Effector CD8-positive, alpha-beta T cell (primary cell): ENCODE measurements at regions not wholly inside any gene's neighbourhood (a gene's known extent, or its start where the extent isn't known, plus 50 kb on each side); places are given as distances from the start of the nearest gene placed in this dataset.

Experiments used
- DNase-seq: peaks from one replicate; lab custom pipeline; 2025; lab: John Stamatoyannopoulos, UW

DNA sequence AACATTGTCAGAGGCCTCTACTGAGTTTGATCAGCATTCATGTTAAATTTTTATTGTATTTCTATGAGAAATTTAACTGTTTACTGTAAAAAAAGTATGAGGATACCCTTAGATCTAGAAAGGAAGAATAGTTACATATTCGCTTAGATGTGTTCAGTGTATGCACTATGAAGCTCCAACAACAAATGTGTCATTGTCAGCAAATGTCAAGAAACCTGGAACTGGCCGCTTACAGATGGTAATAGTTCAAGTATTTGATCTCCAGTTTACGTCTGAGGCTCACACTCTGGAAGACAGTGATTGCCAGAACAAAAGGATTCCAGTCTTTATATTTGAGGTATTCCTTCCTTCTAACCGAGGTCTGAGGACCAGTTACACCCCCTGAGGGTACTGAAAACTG lies 921.2 kb upstream of the LRRTM1 start:
- no peak for DNase-seq

- no peak for DNase-seq
Observed at GRCh38 chr2:81213598-81213997, 909.0 kb upstream of the LRRTM1 start.

DNA sequence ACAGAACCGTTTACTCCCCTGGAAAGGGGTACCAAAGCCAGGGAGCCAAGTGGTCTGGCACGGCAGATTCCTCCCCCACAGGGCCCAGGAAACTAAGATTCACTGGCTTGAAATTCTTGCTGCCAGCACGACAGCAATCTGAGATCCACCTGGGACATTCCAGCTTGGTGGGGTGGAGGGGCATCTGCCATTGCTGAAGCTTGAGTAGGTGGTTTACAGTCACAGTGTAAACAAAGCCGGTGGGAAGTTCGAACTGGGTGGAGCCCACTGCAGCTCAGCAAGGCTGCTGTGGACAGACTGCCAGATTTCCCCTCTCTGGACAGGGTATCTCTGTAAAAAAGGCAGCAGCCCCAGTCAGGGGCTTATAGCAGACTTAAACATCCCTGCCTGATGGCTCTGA lies 901.7 kb upstream of the LRRTM1 start:
- no peak for DNase-seq

- DNase-seq = no peak
Observed at GRCh38 chr2:81196933-81197628, 892.5 kb upstream of the LRRTM1 start.

GRCh38 chr2:81196383-81196851 lies 891.9 kb upstream of the LRRTM1 start:
- DNase-seq = no peak

DNA sequence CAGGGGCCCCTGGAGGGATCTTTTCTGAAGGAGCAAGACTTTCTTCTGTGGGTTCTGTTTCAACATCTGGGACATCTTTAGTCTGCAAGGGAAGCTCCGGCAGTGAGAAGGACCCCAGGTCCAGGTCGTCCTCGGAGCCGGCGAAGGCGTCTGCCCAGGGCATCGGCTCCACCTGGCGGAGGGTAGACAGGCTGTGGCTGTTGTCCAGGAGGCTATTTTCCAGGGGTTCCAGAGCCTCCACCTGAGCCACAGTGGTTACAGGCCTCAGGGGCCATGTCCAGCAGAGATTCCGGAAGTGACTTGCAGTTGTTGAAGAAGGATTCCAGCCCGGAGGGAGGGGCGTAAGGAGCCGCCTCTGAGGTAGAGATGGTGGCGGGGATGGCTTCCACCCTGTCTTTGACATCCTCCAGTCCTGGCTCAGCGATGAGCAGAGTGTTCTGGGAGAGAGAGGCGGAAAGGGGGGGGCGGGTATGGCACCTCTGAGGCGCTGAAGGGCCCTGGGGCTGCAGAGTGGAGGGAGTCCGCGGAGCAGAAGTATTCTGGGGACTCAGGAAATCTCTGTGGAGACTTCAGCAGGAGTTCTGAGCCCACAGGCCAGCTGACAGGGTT lies 891.3 kb upstream of the LRRTM1 start:
- DNase-seq = no peak

DNA sequence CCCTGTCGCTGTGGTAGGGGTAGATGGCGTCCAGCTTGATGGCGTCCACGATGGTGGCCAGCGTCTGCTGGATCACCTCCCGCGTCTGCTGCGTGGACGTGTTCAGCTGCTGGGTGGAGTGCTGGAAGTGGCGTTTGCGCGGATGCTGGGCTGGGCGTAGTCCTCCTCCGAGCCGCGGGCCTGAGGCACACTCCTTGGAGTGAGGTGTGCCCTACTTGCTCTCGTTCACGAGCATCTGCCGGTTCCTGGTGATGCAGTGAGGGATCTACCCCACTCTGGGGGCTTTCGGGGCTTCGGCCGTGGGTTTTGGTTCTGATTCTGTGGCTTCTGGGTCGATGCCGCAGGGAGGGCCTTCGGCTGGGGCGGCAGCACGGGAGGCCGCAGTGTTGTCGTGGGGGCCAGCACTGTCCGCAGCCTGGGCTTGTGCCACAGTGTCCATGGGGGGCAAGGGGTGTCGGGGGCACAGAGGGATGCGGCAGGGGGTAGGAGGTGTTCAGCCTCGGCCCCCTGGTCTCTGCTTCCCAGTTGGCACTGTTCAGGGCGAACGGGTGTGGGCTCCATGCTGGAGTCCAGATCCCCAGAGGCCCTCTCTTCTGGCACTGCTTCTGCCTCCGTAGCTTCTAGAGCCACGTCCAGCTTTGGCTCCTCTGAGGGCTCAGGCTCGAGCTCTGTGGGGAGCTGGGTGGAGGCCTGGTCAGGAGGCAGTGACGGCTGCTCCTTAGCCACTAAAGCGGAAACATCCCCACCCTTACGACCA lies 890.6 kb upstream of the LRRTM1 start:
- no peak for DNase-seq

- no peak for DNase-seq
Observed at GRCh38 chr2:81194581-81194980, 890.0 kb upstream of the LRRTM1 start.

GRCh38 chr2:81194176-81194575 lies 889.6 kb upstream of the LRRTM1 start:
- DNase-seq = no peak

DNA sequence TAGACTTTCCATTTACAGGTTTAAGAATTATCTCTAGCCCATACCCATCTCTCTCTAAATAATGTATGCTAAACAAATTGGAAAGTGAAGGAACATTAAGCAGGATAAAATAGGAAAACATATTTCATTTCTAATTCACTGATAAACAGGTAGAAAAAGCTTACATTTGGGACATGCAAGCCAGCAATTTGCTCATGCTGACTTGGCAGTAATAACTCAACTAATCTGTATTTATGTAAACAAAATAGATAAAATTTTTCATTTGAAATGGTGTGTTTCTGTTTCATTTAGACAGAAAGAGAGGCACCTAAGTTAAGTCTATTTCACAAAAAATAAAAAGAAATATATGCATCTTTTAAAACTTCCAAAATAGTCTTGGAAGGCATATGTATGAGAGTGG lies 877.3 kb upstream of the LRRTM1 start:
- DNase-seq = no peak

DNA sequence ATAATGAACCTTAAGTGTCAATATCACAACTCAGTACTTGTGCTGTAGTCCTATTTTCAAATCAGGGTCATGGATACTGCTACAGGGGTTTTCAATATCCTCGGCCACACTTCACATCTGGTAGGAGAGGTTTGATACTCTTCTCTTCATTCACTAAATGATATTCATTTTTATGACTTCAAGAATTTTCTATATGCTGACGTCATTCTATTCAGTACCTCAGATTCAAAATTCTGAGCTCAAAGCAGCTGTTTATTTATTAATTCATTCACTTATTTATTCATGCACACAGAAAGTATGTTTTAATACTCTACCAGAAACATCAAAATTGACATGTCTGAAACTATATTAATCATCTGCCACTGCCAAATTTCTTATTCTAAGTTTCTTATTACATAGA lies 866.9 kb upstream of the LRRTM1 start:
- DNase-seq = no peak

DNA sequence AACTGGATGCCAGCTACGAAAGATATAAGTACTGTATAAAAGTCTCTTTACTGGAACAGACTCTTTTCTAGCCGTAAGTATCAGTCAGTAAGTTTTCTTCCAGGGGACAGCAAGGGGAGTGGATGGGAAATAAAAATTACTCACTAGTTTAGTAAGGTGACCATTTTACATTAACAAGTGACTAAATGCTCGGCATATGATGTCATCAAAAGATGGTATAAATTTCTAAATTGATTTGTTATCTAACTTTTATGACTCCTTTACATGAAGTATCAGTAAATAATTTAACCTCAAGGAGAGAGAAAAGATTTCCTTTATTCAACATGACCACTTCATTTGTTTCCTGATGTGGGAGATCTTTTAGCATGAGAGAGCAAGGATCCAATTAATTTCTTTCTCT lies 859.0 kb upstream of the LRRTM1 start:
- DNase-seq = no peak

DNA sequence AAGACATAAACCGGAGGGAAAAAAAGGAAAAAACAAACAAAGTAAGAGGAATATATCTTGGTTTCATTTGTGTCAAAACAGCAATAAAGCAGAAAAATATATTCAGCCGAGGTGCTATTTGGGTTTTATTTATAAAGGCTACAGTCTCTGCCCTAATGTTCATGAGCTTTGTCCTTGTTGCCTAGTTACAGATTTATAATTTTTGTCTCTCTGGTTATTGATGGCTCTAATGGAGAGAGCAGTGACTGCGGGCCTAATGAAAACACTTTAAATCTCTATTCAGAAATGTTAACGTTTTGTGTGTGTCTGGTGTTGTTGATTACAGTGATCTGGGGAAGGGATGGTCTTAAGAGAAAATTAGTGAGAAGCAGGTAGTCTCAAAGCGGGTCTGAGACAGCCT lies 854.0 kb upstream of the LRRTM1 start:
- no peak for DNase-seq

DNA sequence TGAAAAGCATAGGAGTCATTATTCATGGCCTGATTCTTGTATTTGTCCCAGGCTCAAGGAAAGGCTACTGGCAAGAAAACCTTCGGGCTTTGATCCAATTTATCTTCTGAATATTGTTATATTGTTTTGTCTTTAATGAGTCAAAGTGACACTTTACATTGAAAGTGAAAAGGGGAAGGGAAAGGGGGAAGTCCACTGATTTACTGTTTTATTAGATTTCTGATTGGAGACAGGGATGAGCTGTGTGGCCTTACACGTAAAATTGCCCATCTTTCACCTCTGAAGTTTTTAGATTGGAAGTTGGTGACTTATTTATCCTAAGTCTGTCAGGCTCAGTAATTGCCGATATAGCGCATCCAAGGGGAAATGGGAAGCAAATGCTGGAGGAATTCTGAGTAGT lies 843.8 kb upstream of the LRRTM1 start:
- DNase-seq = no peak

DNA sequence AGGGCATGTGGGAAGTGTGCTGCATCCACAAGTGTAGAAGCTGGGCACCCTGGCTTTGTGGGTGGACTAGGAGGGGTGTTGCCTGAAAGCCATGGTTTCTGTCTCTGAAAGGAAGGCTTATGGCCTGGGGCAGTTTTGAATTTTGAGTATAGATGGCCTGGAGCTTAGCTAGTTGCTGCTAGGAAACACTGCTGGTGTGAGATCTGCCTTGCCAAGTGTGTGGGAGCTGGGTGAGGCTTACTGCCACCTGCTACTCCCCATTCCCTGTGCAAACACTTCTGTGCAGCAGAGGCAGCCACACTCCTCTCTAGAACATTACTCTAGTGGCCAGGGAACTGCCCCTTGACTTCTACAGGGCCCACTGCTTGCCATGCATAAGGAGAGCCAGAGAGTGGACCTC lies 831.7 kb upstream of the LRRTM1 start:
- no peak for DNase-seq

DNA sequence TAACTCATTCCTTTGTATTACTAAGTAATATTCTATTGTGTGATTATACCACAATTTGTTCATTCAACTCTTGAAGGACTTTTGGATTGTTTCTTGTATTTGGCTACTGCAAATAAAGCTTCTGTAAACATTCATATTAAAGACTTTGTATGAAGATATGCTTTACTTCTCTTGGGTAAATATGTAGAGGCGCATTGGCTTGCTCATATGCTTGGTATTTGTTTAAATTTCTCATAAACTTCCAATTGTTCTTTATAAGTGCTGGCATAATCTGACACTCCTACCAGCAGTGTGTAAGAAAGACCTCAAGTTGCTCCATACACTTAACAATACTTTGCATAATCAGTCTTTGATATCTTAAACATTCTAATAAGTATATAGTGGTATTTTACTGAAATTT lies 792.8 kb upstream of the LRRTM1 start:
- DNase-seq = no peak

- DNase-seq = no peak
Observed at GRCh38 chr2:81093031-81093430, 788.5 kb upstream of the LRRTM1 start.

DNA sequence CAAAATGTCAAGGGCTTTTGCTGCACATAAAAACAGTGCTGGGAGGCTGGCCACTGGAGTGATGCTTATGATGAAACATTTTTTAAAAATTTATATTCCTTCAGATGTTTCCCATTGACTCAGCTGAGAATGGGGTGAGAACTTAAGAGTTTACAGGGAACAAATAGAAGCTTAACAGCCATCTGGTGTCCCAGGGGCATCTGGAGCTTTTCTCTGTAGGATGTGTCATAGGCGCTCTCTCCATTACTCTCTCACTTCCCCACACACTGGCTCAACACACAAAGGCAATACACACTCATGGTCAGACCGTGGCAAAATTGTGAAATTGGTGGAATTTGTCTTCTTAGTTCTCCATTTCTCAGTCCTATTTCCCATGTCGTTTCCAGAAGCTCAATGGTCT lies 783.1 kb upstream of the LRRTM1 start:
- DNase-seq = no peak

DNA sequence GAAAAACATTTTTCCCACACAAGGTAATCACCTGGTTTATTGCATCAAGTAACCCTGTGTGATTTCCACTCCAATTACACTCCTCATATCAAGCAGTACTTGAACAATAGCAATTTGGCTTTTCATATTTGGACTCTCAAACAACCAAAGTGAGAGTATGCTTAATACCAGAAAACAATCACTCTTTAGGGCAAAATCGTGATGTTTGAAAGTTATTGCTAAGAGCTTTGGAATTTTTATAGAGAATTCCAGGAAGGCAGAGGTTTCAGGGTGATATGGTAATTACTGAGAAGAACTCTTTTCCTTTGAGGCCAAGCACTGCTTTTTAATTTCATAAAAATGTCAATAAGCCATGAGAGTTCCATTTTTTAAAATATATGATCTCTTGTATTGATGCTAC lies 779.5 kb upstream of the LRRTM1 start:
- DNase-seq = no peak

DNA sequence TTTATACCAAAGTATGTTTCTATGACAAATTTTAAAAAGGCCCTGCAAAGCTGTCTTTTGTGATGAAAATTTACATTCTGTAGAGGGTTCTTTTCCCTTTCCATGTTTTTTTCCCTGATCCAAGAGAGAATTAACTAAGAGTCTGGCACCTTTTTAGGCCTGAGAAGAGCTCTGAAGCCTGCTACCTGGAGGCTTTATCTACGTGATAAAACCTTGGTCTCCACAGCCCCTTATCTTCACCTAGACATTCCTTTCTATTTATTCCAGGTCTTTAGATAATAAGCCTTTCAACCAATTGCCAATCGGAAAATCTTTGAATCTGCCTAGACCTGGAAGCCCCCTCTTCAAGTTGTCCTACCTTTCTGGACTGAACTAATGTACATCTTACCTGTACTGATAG lies 774.1 kb upstream of the LRRTM1 start:
- no peak for DNase-seq

GRCh38 chr2:81078102-81078501 lies 773.5 kb upstream of the LRRTM1 start:
- no peak for DNase-seq

DNA sequence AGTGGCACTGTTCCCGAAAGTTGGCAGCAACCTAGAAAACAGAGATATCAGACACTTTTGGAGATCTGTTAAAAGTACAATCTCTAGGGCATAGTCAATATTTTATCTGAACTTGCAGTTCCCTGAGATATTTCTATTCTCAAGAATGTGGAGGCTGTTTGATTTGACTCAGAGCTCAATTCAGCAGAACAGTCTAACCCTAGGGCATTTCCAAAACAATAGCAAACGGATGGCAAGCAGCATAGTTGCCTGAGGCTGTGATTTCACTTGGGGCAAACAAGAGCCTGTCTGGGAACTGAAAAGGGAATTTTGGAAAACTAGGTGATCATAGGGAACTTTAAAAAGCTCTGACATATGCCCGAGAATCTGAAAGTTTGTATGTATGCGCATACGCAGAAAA lies 772.8 kb upstream of the LRRTM1 start:
- no peak for DNase-seq

GRCh38 chr2:81073412-81073811 lies 768.9 kb upstream of the LRRTM1 start:
- no peak for DNase-seq
